Upper lobe of left lung (tissue), 4 donors: ENCODE measurements at regions not wholly inside any gene's neighbourhood (a gene's known extent, or its start where the extent isn't known, plus 50 kb on each side); places are given as distances from the start of the nearest gene placed in this dataset.

Source experiments
- CTCF ChIP-seq, 6 experiments: fragments of 450-650 bp in 4 of 6; fragments of 200-600 bp in 2 of 6; sonication (generic) in 2 of 6; IDR thresholded peaks; one replicate each; pipeline ENCODE4 v1.5.1; 2016 to 2019; ENCODE audit warnings: antibody characterized with exemption in 6 of 6
- POLR2A ChIP-seq, 4 donors: fragments of 450-650 bp; IDR thresholded peaks; one replicate each; pipeline ENCODE4 v1.5.1; 2016 to 2017; ENCODE audit warnings: antibody characterized with exemption in 4 of 4, mild to moderate bottlenecking in 2 of 4
- POLR2AphosphoS5 ChIP-seq, 2 donors: sonication (generic); formaldehyde crosslinking; IDR thresholded peaks; one replicate each; pipeline ENCODE4 v1.5.1; 2017; ENCODE audit warnings: antibody characterized with exemption in 2 of 2

GRCh38 chr12:97324471-97324870 is 138.1 kb upstream of the RMST start:
- TF ChIP-seq CTCF (IDR thresholded peaks at IDR 0.05) (no peak), POLR2AphosphoS5 (IDR thresholded peaks at IDR 0.05) (no peak), POLR2A (IDR thresholded peaks at IDR 0.05) (no peak)
